GM03348 (cell line): ENCODE measurements at regions not wholly inside any gene's neighbourhood (a gene's known extent, or its start where the extent isn't known, plus 50 kb on each side); places are given as distances from the start of the nearest gene placed in this dataset.

ENCODE experiments used
- DNase-seq: peaks from one replicate; pipeline ENCODE4 v3.0.0; 2012; ENCODE audit warnings: low spot score

DNA sequence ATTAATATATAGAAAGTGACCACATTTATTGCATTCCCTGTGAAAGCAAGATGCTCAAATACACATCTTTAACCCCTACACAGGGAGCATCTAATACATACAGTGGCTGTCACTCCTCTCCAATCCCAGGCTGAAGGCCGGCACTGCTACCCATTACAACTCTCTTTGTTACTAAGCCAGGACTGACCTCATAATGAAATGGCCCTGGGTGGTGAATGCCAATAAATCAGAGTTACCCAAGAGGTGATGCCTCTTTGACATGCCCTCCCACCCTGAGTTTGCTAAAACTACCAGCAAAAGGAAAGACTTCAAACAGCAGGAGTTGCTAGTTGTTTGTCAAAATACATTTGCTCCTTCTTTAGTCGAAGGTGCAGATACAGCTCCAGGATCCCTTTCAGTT is 214.2 kb downstream of the FOXA2 start:
- DNase-seq: no peak

DNA sequence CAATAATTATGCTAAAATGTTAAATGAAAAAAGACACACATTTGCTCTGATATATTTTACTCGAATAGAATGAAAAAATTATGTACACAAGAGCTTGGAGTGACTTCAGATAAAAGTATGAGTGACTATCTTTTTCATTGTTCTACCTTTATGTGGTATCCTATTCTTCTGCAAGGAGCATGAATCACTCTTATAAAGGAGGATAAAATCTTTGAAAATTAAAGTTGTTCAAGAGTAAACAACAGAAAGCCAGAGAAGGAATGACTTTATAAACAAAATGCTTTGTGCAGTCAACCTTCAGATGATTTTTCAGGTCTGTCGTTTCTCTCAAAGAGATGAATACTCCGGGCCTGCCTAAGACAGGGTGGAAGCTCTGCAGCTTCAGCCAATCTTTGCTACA is 215.3 kb downstream of the FOXA2 start:
- DNase-seq: no peak

DNA sequence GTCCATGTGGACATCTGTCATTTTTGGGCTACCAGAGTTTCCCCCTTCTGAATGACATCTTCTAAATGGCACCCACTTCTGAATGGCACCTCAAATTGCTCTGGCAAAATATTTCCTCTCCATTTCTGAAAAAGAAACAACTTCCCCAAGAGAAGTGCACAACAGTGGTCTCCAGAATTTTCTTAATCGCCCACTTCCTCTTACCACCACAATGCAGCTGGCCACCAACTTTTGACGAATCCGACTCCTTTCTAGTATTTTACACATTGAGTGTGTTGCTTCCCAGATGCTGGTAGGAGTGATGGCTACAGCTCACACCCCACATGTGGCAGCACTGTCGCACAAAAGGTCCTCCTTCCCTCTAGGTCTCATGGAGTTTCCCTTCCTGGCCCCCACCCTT is 216.1 kb downstream of the FOXA2 start:
- DNase-seq: no peak

- no peak for DNase-seq
These were observed 217.7 kb downstream of the FOXA2 start for GRCh38 chr20:22366631-22367030.

DNA sequence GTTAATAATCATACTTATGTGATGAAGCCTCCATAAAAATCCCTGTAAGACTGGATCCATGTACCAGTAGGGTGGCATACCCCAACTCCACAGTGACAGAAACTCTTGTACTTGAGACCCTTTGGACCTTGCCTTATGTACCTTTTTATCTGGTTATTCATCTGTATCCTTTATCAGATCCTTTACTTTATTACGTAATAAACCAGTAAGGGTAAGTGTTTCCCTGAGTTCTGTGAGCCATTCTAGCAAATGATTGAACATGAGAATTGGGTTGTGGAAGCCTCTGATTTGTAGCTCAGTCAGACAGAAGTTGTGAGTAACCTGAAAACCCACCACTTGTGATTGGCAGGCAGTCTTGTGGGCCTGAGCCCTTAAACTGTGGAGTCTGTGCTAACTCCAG is 229.7 kb downstream of the FOXA2 start:
- no peak for DNase-seq

DNA sequence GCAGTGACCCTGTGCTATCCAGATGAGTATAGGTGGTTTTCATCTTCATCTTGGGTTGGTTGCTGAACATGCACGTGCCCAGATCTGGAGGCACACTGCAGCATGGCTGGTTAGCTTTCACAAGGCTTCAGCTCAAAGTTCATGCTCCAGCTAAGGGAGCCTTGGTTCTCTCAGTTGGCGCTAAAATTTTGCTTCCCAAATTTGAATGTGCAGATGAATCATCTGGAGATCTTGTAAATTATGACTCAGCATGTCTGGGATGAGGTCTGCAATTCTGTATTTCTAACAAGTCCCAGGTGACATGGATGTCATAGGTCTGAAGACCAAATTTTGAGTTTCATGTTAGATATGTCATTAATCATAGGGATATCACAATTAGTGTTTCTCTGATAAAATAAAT is 230.8 kb downstream of the FOXA2 start:
- no peak for DNase-seq

DNA sequence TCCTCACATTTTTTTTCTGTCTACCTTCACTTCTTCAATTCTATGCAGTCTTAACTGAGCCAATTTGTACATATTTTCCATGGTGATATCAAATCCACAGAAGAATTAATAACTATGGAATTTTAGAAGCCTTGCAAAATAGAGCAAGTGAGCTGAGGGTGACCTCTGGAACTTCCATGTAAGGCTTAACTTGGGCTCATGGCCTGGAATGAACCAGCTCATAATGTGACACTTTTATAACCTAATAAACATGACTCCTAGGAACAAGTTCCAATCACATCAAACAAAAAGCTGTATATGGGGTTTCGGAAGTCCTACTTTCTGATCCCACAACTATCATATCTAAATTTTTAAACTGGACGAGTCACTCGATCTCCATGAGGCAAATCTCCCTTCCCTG is 232.4 kb downstream of the FOXA2 start:
- no peak for DNase-seq

DNA sequence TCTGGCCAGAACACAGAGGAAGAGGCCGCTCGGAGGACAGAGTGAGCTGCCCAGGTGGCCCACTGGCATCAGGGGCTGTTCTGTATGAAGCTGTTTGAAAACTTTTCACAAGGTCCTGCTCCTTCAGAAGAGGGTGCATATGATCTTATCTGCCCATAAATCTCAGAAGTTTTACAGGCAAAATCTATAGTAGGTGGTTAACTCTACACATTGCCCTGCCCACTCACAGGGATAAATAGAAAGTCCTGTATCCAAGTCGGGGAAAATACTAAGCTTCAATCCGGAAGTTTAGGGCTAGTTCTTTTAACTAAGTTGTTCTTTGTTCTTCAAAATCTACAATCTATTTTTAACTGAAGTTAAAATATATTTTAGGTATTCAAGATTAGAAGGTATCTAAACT is 233.7 kb downstream of the FOXA2 start:
- no peak for DNase-seq

DNA sequence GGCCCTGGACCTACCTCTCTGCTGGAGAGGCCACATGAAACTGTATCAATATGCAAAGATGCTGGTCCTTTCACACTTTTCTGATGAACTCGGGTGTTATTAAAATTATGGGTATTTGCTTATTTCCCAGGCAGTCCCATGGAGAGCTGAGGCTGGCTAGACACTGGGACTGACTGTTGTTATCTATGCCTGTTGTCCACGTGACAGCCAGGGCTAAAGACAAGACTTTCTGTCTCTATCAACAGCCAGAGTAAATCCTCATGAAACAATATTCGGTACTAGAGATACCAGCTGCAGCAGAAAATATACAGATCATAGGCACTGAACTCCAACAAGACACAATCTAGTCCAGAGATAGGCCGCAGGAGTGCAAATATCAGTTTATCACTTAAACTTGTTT is 236.4 kb downstream of the FOXA2 start:
- no peak for DNase-seq

DNA sequence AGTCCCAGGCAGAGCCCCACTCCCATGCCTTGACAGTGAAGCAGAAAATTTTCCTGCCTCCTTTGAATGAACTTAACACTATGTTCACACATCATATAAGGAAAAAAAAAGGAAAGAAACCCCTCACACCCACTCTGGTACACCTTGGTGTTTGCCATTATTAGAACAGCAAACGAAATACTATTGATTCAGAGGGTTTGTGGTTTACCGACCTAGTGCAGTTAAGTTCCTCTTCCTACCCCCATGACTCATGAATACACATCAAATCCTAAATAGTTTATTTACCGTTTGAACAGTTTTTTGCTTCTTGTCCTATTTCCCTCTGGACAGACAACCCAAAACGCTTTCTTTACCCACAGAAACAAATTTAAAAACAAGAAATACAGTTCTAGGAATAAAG is 237.7 kb downstream of the FOXA2 start:
- no peak for DNase-seq

- DNase-seq: no peak
These were observed 240.8 kb downstream of the FOXA2 start for GRCh38 chr20:22343612-22344011.

- no peak for DNase-seq
These were observed 242.0 kb downstream of the FOXA2 start for GRCh38 chr20:22342410-22342809.

DNA sequence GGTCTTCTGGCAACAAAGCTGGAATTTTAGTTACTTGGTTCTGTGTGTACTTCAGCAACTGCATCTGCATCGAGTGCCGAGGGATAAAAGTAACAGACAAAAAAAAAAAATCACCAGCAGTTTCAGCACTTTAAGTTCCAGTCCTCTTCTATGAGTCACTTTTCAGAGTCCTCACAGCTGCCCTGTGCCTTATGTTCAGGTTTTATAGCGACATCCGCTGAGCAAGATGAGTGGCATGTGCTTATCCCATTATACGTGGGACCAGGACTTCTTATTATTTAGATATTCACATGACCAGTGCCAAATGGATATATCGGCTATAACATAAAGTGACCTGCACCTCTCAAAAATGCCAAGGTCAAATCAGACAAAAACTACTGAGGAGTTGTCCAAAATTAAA is 242.9 kb downstream of the FOXA2 start:
- DNase-seq: no peak

- DNase-seq: no peak
These were observed 244.4 kb downstream of the FOXA2 start for GRCh38 chr20:22339946-22340345.

DNA sequence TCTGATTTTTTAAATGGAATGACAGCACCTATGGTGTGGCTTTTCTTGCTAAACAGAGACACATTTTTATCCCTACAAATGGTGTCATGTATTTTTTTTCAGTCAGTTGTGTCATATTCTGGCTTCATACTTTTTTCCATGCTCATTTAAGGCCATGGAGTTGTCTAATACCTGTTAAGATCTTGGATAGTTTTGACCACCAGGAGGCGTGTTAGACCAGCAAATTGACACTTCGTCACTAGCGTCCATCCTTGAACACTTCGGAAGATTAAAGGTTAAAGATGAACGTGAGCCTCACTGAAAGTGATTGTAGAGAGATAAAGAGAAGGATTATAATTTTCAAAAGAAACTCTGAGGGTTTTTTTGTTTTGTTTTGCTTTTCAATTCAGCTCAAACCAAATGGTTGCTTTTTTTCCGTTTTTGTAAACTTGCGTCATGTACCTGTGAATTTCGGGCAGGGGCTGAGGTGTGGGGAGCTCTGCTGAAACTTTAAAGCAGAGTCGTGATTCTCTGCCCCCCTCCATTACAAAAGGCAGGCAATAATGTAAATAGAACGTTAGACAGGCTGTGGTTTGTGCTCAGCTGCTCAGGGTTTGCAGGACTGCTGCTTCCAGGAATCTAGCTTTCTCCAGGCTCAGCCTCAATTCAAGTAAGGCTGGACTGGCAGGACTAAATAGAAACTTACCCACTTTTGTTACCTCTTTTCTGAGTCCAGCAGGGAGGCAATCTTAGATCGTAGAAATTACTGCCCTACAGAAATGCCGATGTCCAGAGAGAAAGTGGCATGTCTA is 245.1 kb downstream of the FOXA2 start:
- peak; percentile 60 for DNase-seq

- DNase-seq: no peak
These were observed 246.1 kb downstream of the FOXA2 start for GRCh38 chr20:22338140-22338708.

DNA sequence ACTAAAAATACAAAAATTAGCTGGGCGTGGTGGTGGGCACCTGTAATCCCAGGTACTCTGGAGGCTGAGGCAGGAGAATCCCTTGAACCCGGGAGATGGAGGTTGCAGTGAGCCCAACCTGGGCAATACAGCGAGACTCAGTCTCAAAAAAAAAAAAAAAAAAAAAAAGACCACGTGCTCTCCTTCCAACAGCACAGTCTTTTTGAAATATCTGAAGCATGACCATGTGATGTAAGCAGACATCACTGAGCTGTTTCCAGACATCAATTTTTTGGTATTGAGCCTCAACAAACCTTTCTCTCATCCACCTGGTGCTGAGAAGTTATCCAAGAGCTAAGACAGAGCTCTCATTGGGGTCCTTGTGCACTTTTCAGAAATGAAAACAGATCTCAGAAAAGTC is 249.2 kb downstream of the FOXA2 start:
- no peak for DNase-seq

DNA sequence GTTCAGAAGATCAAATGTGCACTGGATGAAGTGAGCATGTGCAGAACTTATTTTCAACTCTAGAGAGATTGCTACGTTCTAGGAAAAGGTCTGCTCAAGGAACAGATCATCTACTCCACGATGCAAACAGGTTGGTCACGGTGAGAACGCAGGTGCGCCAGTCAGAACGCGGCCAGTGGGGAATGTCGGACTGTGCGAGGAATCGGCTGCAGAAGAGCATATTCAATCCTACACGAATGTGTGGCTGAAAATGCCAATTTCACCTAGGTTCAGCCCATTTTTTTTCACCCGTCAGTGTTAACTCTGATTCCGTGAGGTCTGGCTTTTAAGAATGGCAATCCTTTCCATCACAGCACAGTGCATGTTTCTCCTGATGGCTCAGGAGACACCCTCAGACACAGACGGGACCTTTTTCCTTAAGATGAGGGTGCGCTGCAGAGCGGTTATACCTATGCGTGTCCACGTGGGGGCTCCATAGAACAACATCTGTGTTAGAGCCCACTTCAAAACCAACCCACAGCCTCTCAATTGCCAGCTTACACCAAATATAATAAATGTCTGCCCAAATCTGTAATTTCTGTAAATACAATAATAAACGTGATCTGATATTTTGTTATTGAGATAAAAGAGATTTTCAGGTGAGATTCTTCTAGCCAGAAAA is 250.4 kb downstream of the FOXA2 start:
- DNase-seq: peak; percentile 85

DNA sequence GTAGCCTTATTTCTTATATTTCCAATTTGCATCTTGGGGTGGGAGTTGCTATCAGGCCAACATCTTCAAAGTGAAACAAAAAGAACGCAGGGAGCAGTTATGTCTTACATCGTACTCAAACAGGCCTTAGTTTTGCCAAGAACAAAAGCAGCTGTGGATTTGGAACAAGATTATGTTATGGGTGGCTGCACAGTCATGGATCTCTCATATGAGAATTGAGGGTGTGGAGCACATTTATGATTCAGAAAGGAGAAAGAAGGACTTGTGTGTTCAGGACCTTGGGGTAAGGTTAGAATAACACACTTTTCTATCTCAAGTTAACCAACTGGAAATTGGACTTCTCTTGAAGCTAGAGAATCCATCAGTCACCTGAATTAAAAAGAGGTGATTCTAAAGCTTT is 259.9 kb downstream of the FOXA2 start:
- no peak for DNase-seq

DNA sequence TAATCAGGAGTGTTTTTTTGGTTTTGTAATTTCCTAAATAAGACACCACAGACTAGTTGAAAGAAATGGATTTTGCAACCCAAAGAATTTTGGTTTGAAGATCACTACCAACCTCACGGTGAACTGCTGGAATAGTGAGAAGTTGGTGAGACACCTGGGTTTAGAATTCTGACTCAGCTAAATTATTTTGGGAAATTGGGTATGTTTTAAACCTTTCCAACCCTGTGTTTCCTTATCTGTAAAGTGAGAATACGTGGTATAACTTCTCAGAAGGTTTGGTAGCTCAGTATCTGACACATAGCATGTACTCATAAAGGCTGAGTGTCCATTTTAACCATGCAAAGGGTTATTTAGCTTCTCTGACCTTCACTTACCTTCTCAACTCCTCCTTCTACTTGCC is 261.9 kb downstream of the FOXA2 start:
- DNase-seq: no peak

DNA sequence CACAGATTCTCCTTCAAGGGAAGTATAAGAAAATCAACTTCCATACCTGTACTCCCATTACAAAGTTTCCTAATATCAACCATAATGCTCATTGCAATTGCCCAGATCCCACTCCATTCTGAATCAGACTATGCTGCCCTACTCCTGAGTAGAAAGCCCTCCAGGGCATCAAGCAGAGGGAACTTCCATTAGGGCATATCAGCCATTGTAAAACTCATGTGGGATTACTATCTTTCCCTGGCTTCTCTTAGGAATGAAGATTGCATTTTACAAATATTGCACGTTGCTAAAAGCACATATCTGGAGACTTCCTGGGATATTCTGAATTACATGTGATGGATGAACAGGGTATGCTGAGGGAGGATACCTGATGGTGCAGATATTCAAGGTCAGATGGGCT is 263.2 kb downstream of the FOXA2 start:
- no peak for DNase-seq

- DNase-seq: no peak
These were observed 264.0 kb downstream of the FOXA2 start for GRCh38 chr20:22320245-22320915.

GRCh38 chr20:22315771-22316170 is 268.6 kb downstream of the FOXA2 start:
- DNase-seq: no peak
